IMR-90 (cell line): ENCODE measurements at regions not wholly inside any gene's neighbourhood (a gene's known extent, or its start where the extent isn't known, plus 50 kb on each side); places are given as distances from the start of the nearest gene placed in this dataset.

Experiments used
- ATAC-seq: fragments of 200-7000 bp; cut with Tn5 transposase; 2 replicates; pipeline ENCODE4 v1.9.1; 2020; ENCODE audit warnings: low read depth, mild to moderate bottlenecking, moderate library complexity
- BruUV-seq: library from RNA; stranded (reverse); fragments of 400-500 nt; replicated peaks from 2 replicates; lab custom pipeline; 2021; lab: Mats Ljungman, UMichigan
- CTCF ChIA-PET: fragments of 300-600 bp; formaldehyde crosslinking; extraction: SDS; loops from one replicate; lab custom pipeline; 2021; ENCODE audit warnings: antibody characterized with exemption; lab: Yijun Ruan, JAX
- POLR2A ChIA-PET: fragments of 300-600 bp; sonication (Branson Sonifier 250); formaldehyde crosslinking; loops from one replicate; lab custom pipeline; 2022; ENCODE audit warnings: antibody characterized with exemption; ENCODE audit not compliant: unreplicated experiment; lab: Charles Lee
- DNase-seq: peaks from one replicate; pipeline ENCODE4 v3.0.0; 2013
- H2AFZ ChIP-seq: replicated peaks from 2 replicates; pipeline ENCODE3; 2013; ENCODE audit warnings: low read length, mild to moderate bottlenecking; ENCODE audit not compliant: poor library complexity
- H2AK5ac ChIP-seq: 2 replicates; pipeline ENCODE4 v1.6.1; 2013; ENCODE audit warnings: low read depth, low read length, inconsistent platforms
- H2AK9ac ChIP-seq: replicated peaks from 2 replicates; pipeline ENCODE3; 2013; ENCODE audit warnings: mild to moderate bottlenecking, low read depth, low read length, moderate library complexity; ENCODE audit not compliant: poor library complexity
- H2BK120ac ChIP-seq: 2 replicates; pipeline ENCODE4 v1.6.1; 2013; ENCODE audit warnings: low read depth, low read length, inconsistent platforms
- H2BK15ac ChIP-seq: 3 replicates; pipeline ENCODE4 v1.6.1; 2013; ENCODE audit warnings: low read depth, low read length, inconsistent platforms
- H2BK20ac ChIP-seq: 2 replicates; pipeline ENCODE4 v1.6.1; 2013; ENCODE audit warnings: low read depth, mild to moderate bottlenecking, inconsistent platforms, low read length, moderate library complexity
- H2BK5ac ChIP-seq: 2 replicates; pipeline ENCODE4 v1.6.1; 2013; ENCODE audit warnings: mild to moderate bottlenecking, low read depth, low read length, inconsistent platforms; ENCODE audit not compliant: poor library complexity, severe bottlenecking
- H3K14ac ChIP-seq: replicated peaks from 2 replicates; pipeline ENCODE4 v1.6.1; 2013; ENCODE audit warnings: low read depth, low read length, inconsistent platforms
- H3K18ac ChIP-seq: 2 replicates; pipeline ENCODE4 v1.6.1; 2013; ENCODE audit warnings: low read depth, low read length, control low read depth
- H3K23ac ChIP-seq: 2 replicates; pipeline ENCODE4 v1.6.1; 2013; ENCODE audit warnings: low read depth, low read length, inconsistent platforms
- H3K27ac ChIP-seq: 2 replicates; pipeline ENCODE4 v1.5.1; 2013; ENCODE audit warnings: mild to moderate bottlenecking, control low read depth, low read length; ENCODE audit not compliant: insufficient read depth
- H3K27me3 ChIP-seq: 2 replicates; pipeline ENCODE4 v1.6.1; 2013; ENCODE audit warnings: low read length; ENCODE audit not compliant: control insufficient read depth, insufficient read depth
- H3K36me3 ChIP-seq: 2 replicates; pipeline ENCODE4 v1.6.1; 2013; ENCODE audit warnings: low read length, mixed read lengths; ENCODE audit not compliant: control insufficient read depth, insufficient read depth
- H3K4ac ChIP-seq: 2 replicates; pipeline ENCODE4 v1.6.1; 2013; ENCODE audit warnings: low read depth, low read length, inconsistent platforms
- H3K4me1 ChIP-seq: 2 replicates; pipeline ENCODE4 v1.6.1; 2013; ENCODE audit warnings: low read length, mixed read lengths; ENCODE audit not compliant: control insufficient read depth, insufficient read depth
- H3K4me2 ChIP-seq: 2 replicates; pipeline ENCODE4 v1.6.1; 2013; ENCODE audit warnings: low read depth, mild to moderate bottlenecking, control low read depth, low read length, moderate library complexity
- H3K4me3 ChIP-seq: 2 replicates; pipeline ENCODE4 v1.5.1; 2013; ENCODE audit warnings: low read depth, mild to moderate bottlenecking, control low read depth, low read length, moderate library complexity; ENCODE audit not compliant: insufficient read depth
- H3K56ac ChIP-seq: 2 replicates; pipeline ENCODE4 v1.6.1; 2013; ENCODE audit warnings: low read length, inconsistent platforms; ENCODE audit not compliant: insufficient read depth; ENCODE audit errors: extremely low read depth
- H3K79me1 ChIP-seq, 2 experiments: 2 replicates each; pipeline ENCODE4 v1.6.1; 2013; ENCODE audit warnings: low read length in 2 of 2, inconsistent platforms in 1 of 2, low read depth in 1 of 2
- H3K9ac ChIP-seq: 2 replicates; pipeline ENCODE4 v1.6.1; 2013; ENCODE audit warnings: low read depth, low read length, control low read depth
- H3K9me1 ChIP-seq: 2 replicates; pipeline ENCODE4 v1.6.1; 2013; ENCODE audit warnings: low read length, inconsistent platforms; ENCODE audit not compliant: insufficient read depth
- H3K9me3 ChIP-seq: 2 replicates; pipeline ENCODE4 v1.6.1; 2013; ENCODE audit warnings: low read length; ENCODE audit not compliant: control insufficient read depth, insufficient read depth
- H4K20me1 ChIP-seq: 2 replicates; pipeline ENCODE4 v1.6.1; 2013; ENCODE audit warnings: low read length, inconsistent platforms; ENCODE audit not compliant: insufficient read depth
- H4K5ac ChIP-seq: 2 replicates; pipeline ENCODE4 v1.6.1; 2013; ENCODE audit warnings: mild to moderate bottlenecking, low read depth, low read length, control low read depth
- H4K8ac ChIP-seq, 2 experiments: 2 replicates each; pipeline ENCODE4 v1.6.1; 2013; ENCODE audit warnings: low read depth in 2 of 2, low read length in 2 of 2, control low read depth in 1 of 2, inconsistent platforms in 1 of 2
- H4K91ac ChIP-seq: 2 replicates; pipeline ENCODE4 v1.6.1; 2013; ENCODE audit warnings: low read depth, low read length, inconsistent platforms; ENCODE audit not compliant: insufficient read depth
- BHLHE40 ChIP-seq: fragments of 150-350 bp; IDR thresholded peaks from 2 replicates; pipeline ENCODE4 v1.6.1; 2016; ENCODE audit warnings: mild to moderate bottlenecking, low read depth, low read length
- CEBPB ChIP-seq: IDR thresholded peaks from 2 replicates; pipeline ENCODE4 v1.6.1; 2012; ENCODE audit warnings: low read depth, low read length, improper control_type of control experiment
- CHD1 ChIP-seq: IDR thresholded peaks from 2 replicates; pipeline ENCODE4 v1.6.1; 2012; ENCODE audit warnings: low read depth, low read length, improper control_type of control experiment
- CTCF ChIP-seq: conservative IDR thresholded peaks from 2 replicates; pipeline ENCODE4 v1.5.1; 2012; ENCODE audit warnings: mild to moderate bottlenecking, low read depth, low read length, improper control_type of control experiment
- ELK1 ChIP-seq: fragments of 150-350 bp; IDR thresholded peaks from 2 replicates; pipeline ENCODE4 v1.6.1; 2016; ENCODE audit warnings: low read depth, mild to moderate bottlenecking, low read length, moderate library complexity, borderline replicate concordance
- FOS ChIP-seq: fragments of 150-350 bp; IDR thresholded peaks from 2 replicates; pipeline ENCODE4 v1.6.1; 2016; ENCODE audit warnings: low read depth, low read length
- MAFK ChIP-seq: IDR thresholded peaks from 2 replicates; pipeline ENCODE4 v1.6.1; 2012; ENCODE audit warnings: low read depth, low read length, improper control_type of control experiment
- MAZ ChIP-seq: IDR thresholded peaks from 2 replicates; pipeline ENCODE4 v1.6.1; 2012; ENCODE audit warnings: low read depth, mild to moderate bottlenecking, low read length, improper control_type of control experiment, moderate library complexity, borderline replicate concordance
- MXI1 ChIP-seq: IDR thresholded peaks from 2 replicates; pipeline ENCODE4 v1.6.1; 2012; ENCODE audit warnings: low read depth, mild to moderate bottlenecking, low read length, moderate library complexity, borderline replicate concordance
- NFE2L2 ChIP-seq: fragments of 150-350 bp; IDR thresholded peaks from 2 replicates; pipeline ENCODE4 v1.6.1; 2016; ENCODE audit warnings: low read depth, mild to moderate bottlenecking, low read length
- POLR2A ChIP-seq: IDR thresholded peaks from 2 replicates; pipeline ENCODE4 v1.6.1; 2012; ENCODE audit warnings: mild to moderate bottlenecking, low read depth, low read length
- RAD21 ChIP-seq: IDR thresholded peaks from 2 replicates; pipeline ENCODE4 v1.6.1; 2012; ENCODE audit warnings: low read length, improper control_type of control experiment
- RCOR1 ChIP-seq: IDR thresholded peaks from 2 replicates; pipeline ENCODE4 v1.6.1; 2012; ENCODE audit warnings: mild to moderate bottlenecking, low read length, improper control_type of control experiment; ENCODE audit not compliant: insufficient replicate concordance
- RFX5 ChIP-seq: IDR thresholded peaks from 2 replicates; pipeline ENCODE4 v1.8.0; 2012; ENCODE audit warnings: low read depth, mild to moderate bottlenecking, low read length, moderate library complexity
- SMC3 ChIP-seq: fragments of 150-350 bp; IDR thresholded peaks from 2 replicates; pipeline ENCODE4 v1.6.1; 2016; ENCODE audit warnings: low read depth, mild to moderate bottlenecking, antibody characterized with exemption, low read length, moderate library complexity
- USF2 ChIP-seq: fragments of 150-350 bp; IDR thresholded peaks from 2 replicates; pipeline ENCODE4 v1.6.1; 2017; ENCODE audit warnings: mild to moderate bottlenecking, antibody characterized with exemption, low read length, low read depth
- WGBS, 2 experiments: methylation state at CpG; one replicate each; pipeline versions ENCODE4 v1.1.5 to v1.1.7; 2013; ENCODE audit warnings: missing lambda C conversion rate in 2 of 2; ENCODE audit not compliant: insufficient read length in 1 of 2; ENCODE audit errors: extremely low coverage in 2 of 2; 5-methylcytosine and 5-hydroxymethylcytosine counted together
- dilution Hi-C: fragments of 300-500 bp; cut with HindIII; formaldehyde crosslinking; loops from one replicate; pipeline ENCODE4 v1.14.3; 2018; ENCODE audit warnings: low sequenced_read_pairs; ENCODE audit not compliant: unreplicated experiment
- in situ Hi-C: fragments of 300-500 bp; cut with MboI; formaldehyde crosslinking; loops from 3 replicates; pipeline ENCODE4 v1.14.3; 2019; ENCODE audit warnings: low sequenced_read_pairs, inconsistent platforms, mixed read lengths
- intact Hi-C: fragments of 100-400 bp; cut with micrococcal nuclease; formaldehyde crosslinking; loops from 2 replicates; pipeline ENCODE4 v1.10.0; 2022

- no peak overlapping the region for H3K4ac ChIP-seq
- H3K18ac ChIP-seq, result no peak overlapping the region
- H3K27me3 ChIP-seq, result peaks cover 4% of the 10 kb centered on the region
- no peak overlapping the region for H2BK120ac ChIP-seq
- H4K8ac ChIP-seq, result no peak overlapping the region
- TF ChIP-seq ELK1, result no peak
- no peak for TF ChIP-seq MAZ
- TF ChIP-seq CTCF, result no peak
- TF ChIP-seq SMC3, result no peak
- TF ChIP-seq CHD1, result no peak
- no peak for TF ChIP-seq BHLHE40
- no peak for TF ChIP-seq CEBPB
- no peak for TF ChIP-seq FOS
- no peak for TF ChIP-seq RCOR1
- no peak for TF ChIP-seq POLR2A
- TF ChIP-seq USF2, result no peak
- no peak for TF ChIP-seq RAD21
- TF ChIP-seq NFE2L2, result no peak
- no peak for TF ChIP-seq MXI1
- TF ChIP-seq MAFK, result no peak
- no peak for TF ChIP-seq RFX5
- ChIA-PET CTCF (no interaction called here), POLR2A (no interaction called here)
- H2BK20ac ChIP-seq, result no peak overlapping the region
- no peak overlapping the region for H2AFZ ChIP-seq
- no peak overlapping the region for H2BK15ac ChIP-seq
- no peak overlapping the region for H4K5ac ChIP-seq
- dilution Hi-C loops, result no loop called here
- no peak overlapping the region for H2AK5ac ChIP-seq
- WGBS, 2 experiments, result no CpG with 5 or more reads among the region's 2 CpGs
- no peaks in the 10 kb centered on the region for H4K20me1 ChIP-seq
- H2AK9ac ChIP-seq, result no peak overlapping the region
- H3K9me3 ChIP-seq, result no peaks in the 10 kb centered on the region
- H3K4me1 ChIP-seq, result no peaks in the 10 kb centered on the region; the same call in 1 of the 2 replicates
- H4K91ac ChIP-seq, result no peak overlapping the region
- no peak overlapping the region for H3K9ac ChIP-seq
- DNase-seq (no peak), ATAC-seq (no peak)
- no peaks in the 10 kb centered on the region for H3K9me1 ChIP-seq
- no peak overlapping the region for H2BK5ac ChIP-seq
- H3K36me3 ChIP-seq, result no peaks in the 10 kb centered on the region
- no peak overlapping the region for H3K4me2 ChIP-seq
- no TSS peak for BruUV-seq
- H3K79me1 ChIP-seq, result no peaks in the 10 kb centered on the region
- no peak overlapping the region for H3K27ac ChIP-seq
- no peak overlapping the region for H3K56ac ChIP-seq
- no peak overlapping the region for H3K4me3 ChIP-seq
- intact Hi-C loops, result no loop called here
- H3K23ac ChIP-seq, result no peak overlapping the region
- H3K14ac ChIP-seq, result no peak overlapping the region
- in situ Hi-C loops, result loop anchor here (10.0 to 25.0 kb wide), 2 partner anchors 296 to 1158 kb away; no protein-coding TSS in a partner anchor
Observed at GRCh38 chr2:19670303-19670702, 231.5 kb downstream of the TTC32 start.
